ENCODE measurements at regions not wholly inside any gene's neighbourhood (a gene's known extent, or its start where the extent isn't known, plus 50 kb on each side); places are given as distances from the start of the nearest gene placed in this dataset.

DNA sequence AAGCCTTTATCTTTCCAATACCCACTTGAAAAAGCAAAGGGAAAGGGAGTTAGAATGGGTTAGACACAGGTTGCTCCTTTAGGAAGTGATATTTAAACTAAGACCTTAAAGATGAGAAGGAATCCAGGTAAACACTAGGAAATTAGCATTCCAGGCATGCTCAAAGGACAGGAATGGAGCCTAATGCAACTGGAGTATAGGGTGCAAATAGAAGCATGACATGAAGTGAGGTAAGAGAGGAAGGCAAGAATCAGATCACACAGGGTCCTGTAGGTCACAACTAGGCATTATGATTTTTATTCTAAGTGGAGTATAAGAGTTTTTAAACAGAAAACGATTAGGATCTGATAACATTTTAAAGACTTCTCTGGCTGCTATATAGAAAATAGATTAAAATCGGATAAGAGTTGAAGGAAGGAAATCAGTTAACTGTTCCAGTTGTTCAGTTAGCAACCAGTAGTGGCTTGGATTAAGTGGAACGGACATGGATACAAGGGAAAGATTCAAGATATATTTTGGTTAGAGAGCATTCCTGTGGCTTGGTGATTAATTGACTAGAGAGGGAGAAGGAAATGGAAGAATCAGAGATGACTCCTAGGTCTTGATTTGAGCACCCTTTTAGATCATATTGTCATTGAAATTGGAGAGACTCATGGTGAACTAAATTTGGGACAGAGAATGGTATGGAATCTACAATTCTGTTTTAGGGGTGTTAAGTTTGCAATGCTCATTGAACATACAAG, 95.9 kb downstream of the FBXO4 start:
- DNase-seq (ENCODE audit: insufficient read length, low spot score), result no peak
- no peak for FAIRE-seq
- TF ChIP-seq CTCF (IDR thresholded peaks at IDR 0.05; ENCODE audit: insufficient read depth, missing control alignments), result no peak

- FAIRE-seq, result no peak
- TF ChIP-seq CTCF (IDR thresholded peaks at IDR 0.05; ENCODE audit: insufficient read depth, missing control alignments), result no peak
- no peak for DNase-seq (ENCODE audit: insufficient read length, low spot score)
Measured at GRCh38 chr5:42021923-42022322, 96.8 kb downstream of the FBXO4 start.

DNA sequence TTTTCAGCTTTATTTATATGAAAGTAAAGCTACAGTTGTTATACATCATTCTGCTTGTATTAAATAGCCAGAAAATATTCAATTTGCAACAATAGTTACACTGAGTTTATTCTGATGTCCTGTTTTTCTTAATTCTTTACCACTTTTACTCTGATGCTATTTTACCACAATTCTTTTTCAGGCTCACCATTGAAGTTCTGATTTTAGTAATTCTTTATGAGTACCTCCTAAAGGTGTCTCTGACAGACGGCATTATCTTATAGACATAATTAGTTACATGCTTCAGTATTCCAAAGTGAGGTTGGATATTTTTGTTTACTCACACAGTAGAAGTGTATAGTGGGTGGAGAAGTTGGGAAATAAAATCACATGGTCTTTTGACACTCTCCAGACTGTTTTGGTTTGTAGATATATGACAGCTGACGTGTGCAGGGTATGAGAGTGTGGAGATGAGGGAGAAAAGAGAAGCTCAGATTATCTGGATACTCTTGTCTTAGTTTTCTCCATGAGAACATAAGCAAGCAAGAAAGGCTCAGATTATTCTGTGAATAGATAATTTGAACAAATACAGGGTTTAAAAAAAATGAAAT, 97.4 kb downstream of the FBXO4 start:
- no peak for TF ChIP-seq CTCF (IDR thresholded peaks at IDR 0.05; ENCODE audit: insufficient read depth, missing control alignments)
- FAIRE-seq (no peak), DNase-seq (ENCODE audit: insufficient read length, low spot score) (no peak)

- no peak for DNase-seq (ENCODE audit: insufficient read length, low spot score)
- no peak for TF ChIP-seq CTCF (IDR thresholded peaks at IDR 0.05; ENCODE audit: insufficient read depth, missing control alignments)
- FAIRE-seq, result no peak
Measured at GRCh38 chr5:42026446-42026845, 101.4 kb downstream of the FBXO4 start.

GRCh38 chr5:42032137-42032536, 107.1 kb downstream of the FBXO4 start:
- no peak for DNase-seq (ENCODE audit: insufficient read length, low spot score)
- no peak for FAIRE-seq
- TF ChIP-seq CTCF (IDR thresholded peaks at IDR 0.05; ENCODE audit: insufficient read depth, missing control alignments), result no peak

DNA sequence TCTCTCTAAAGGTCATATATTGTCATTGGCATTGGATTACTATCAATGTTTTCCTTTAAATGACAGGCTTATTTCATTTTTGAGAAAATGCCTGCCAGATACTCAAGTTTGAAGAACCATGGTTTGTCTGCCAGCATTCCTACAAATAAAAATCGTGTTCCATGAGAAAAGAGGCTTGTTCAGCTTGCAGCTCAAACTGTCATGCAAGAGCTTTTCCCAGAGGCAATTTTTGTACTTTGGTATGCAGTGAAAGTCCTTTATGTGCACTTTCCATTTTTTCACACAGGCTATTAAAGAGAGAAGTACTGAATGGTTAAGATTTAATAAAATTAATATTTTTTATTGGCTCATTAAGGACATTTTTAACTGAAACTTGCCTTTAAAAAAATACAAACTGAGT, 110.4 kb downstream of the FBXO4 start:
- no peak for DNase-seq (ENCODE audit: insufficient read length, low spot score)
- FAIRE-seq, result no peak
- TF ChIP-seq CTCF (IDR thresholded peaks at IDR 0.05; ENCODE audit: insufficient read depth, missing control alignments), result no peak

DNA sequence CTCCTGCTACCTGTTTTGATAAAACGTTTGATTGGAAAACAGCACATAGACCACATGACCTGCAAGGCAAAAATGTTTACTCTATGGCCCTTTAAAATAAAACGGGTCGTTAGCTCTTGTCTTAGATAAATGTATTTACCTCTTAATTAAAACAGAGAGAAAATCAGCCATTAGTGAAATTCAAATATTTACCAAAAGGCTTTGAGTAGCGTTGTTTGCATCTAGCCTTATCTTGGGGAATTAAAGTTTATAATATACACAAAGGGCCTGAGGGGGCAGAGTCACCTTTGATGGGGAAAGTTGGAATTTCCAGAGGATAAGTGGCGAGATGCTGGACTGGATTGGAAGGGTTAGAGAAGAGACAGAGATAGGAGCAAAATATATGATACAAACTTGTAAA, 111.3 kb downstream of the FBXO4 start:
- no peak for DNase-seq (ENCODE audit: insufficient read length, low spot score)
- no peak for FAIRE-seq
- no peak for TF ChIP-seq CTCF (IDR thresholded peaks at IDR 0.05; ENCODE audit: insufficient read depth, missing control alignments)
